Cardiac septum (tissue), 1 donor: ENCODE measurements at regions not wholly inside any gene's neighbourhood (a gene's known extent, or its start where the extent isn't known, plus 50 kb on each side); places are given as distances from the start of the nearest gene placed in this dataset.
"Not testable (repeated sequence)": the region's sequence is repeated elsewhere in the genome, so short reads cannot be mapped to it uniquely, and the experiment has no call there.

Experiments used
- DNase-seq: peaks from one replicate; pipeline ENCODE4 v3.0.0-alpha.2; 2020; ENCODE audit warnings: low spot score
- intact Hi-C: fragments of 100-400 bp; cut with DNase I; formaldehyde crosslinking; loops from one replicate; pipeline ENCODE4 v1.14.0; 2022
- donor health status: DM: no; HTN: no; CAD: no.

GRCh38 chr9:28135549-28135948 lies 562.3 kb upstream of the C9orf72 start:
- intact Hi-C loops: no loop called here
- no peak for DNase-seq

GRCh38 chr9:28136113-28136512 lies 562.8 kb upstream of the C9orf72 start:
- intact Hi-C loops: no loop called here
- no peak for DNase-seq

- intact Hi-C loops, DNase-seq: not testable (repeated sequence)
Measured at GRCh38 chr9:28147430-28147829, 574.1 kb upstream of the C9orf72 start.

GRCh38 chr9:28147923-28148597 lies 574.8 kb upstream of the C9orf72 start:
- intact Hi-C loops: not testable (repeated sequence)
- peak; percentile 56 for DNase-seq

GRCh38 chr9:28149361-28150050 lies 576.2 kb upstream of the C9orf72 start:
- intact Hi-C loops, DNase-seq: not testable (repeated sequence)

- intact Hi-C loops: no loop called here
Measured at GRCh38 chr9:28155067-28155466, 581.8 kb upstream of the C9orf72 start.

GRCh38 chr9:28155671-28156070 lies 582.4 kb upstream of the C9orf72 start:
- intact Hi-C loops: no loop called here
- DNase-seq: no peak

More at GRCh38 chr9:28155067-28155466, 581.8 kb upstream of the C9orf72 start:
- DNase-seq: no peak

- no peak for DNase-seq
- intact Hi-C loops: no loop called here
Measured at GRCh38 chr9:28158451-28158850, 585.2 kb upstream of the C9orf72 start.

- no peak for DNase-seq
- intact Hi-C loops: no loop called here
Measured at GRCh38 chr9:28163619-28164018, 590.3 kb upstream of the C9orf72 start.

- no peak for DNase-seq
- intact Hi-C loops: no loop called here
Measured at GRCh38 chr9:28166179-28166578, 592.9 kb upstream of the C9orf72 start.

GRCh38 chr9:28177142-28177541 lies 603.9 kb upstream of the C9orf72 start:
- intact Hi-C loops: no loop called here
- no peak for DNase-seq

GRCh38 chr9:28177925-28178324 lies 604.6 kb upstream of the C9orf72 start:
- intact Hi-C loops: no loop called here
- no peak for DNase-seq

GRCh38 chr9:28179893-28180292 lies 606.6 kb upstream of the C9orf72 start:
- intact Hi-C loops: no loop called here
- DNase-seq: no peak

- DNase-seq: no peak
- intact Hi-C loops: no loop called here
Measured at GRCh38 chr9:28190981-28191380, 617.7 kb upstream of the C9orf72 start.

- intact Hi-C loops: no loop called here
- DNase-seq: no peak
Measured at GRCh38 chr9:28197653-28198052, 624.4 kb upstream of the C9orf72 start.

GRCh38 chr9:28203036-28203435 lies 629.8 kb upstream of the C9orf72 start:
- no peak for DNase-seq
- intact Hi-C loops: no loop called here

- no peak for DNase-seq
- intact Hi-C loops: no loop called here
Measured at GRCh38 chr9:28206280-28206679, 633.0 kb upstream of the C9orf72 start.

GRCh38 chr9:28207657-28208056 lies 634.4 kb upstream of the C9orf72 start:
- intact Hi-C loops: no loop called here
- DNase-seq: no peak

- DNase-seq: no peak
- intact Hi-C loops: no loop called here
Measured at GRCh38 chr9:28209130-28209529, 635.8 kb upstream of the C9orf72 start.

- no peak for DNase-seq
- intact Hi-C loops: no loop called here
Measured at GRCh38 chr9:28212979-28213378, 639.7 kb upstream of the C9orf72 start.

- intact Hi-C loops: no loop called here
- DNase-seq: no peak
Measured at GRCh38 chr9:28215536-28216299, 642.4 kb upstream of the C9orf72 start.
